ENCODE measurements at regions not wholly inside any gene's neighbourhood (a gene's known extent, or its start where the extent isn't known, plus 50 kb on each side); places are given as distances from the start of the nearest gene placed in this dataset.
"Not testable (repeated sequence)": the region's sequence is repeated elsewhere in the genome, so short reads cannot be mapped to it uniquely, and the experiment has no call there.

GRCh38 chr15:95681836-95682544 is 648.5 kb upstream of the NR2F2 start:
- no peak for DNase-seq

DNA sequence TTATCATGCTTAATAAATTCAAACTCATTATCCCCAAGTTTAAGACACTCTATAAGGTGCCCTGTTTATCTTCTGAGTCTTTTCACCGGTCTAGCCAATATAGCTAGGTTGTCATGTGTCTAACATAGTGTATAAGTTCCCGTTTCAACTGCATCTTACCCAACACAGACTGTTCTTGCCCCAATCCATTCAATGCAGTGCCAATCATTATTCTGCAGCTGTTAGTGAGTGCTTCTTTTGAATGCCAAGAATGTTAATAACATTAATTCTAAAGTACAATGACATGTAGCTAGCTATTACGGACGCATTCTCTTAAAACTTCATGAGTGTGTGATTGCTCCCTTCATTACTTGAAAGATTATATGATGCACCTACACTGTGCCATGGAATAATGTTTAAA is 646.4 kb upstream of the NR2F2 start:
- DNase-seq, result no peak

- no peak for DNase-seq
Observed at GRCh38 chr15:95684693-95685115, 645.8 kb upstream of the NR2F2 start.

- no peak for DNase-seq
Observed at GRCh38 chr15:95687061-95687460, 643.4 kb upstream of the NR2F2 start.

GRCh38 chr15:95687686-95688085 is 642.8 kb upstream of the NR2F2 start:
- DNase-seq, result no peak

DNA sequence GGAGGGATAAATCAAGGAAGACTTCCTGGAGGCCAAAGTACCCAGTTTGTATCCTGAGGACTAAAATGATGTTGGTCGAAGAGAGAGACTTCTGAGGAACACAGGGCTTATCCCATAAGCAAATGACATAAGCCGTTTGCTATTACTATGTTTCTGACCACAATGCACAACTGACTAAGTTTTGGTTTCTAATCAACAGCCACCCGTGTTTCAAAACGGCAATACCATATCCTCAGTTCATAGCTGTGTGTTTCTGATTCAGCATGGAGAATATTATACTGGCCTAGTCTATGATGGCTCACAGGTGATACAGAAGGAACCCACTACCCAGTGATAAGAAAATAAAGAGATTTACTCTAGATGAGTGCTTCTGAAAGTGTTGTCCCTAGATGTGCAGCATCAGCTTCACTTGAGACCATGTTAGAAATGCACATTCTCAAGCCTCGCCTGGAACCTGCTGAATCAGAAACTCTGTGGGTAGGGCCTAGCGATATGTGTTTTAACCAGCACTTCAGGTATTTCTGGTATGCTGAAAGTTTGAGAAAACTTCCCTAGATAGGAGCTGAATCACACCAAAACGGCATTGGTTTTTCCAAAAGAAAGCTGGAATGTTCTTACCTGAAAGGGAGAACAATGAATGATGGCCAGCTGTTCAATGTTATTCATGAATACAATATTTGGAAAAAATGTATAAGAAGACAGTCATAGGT is 639.7 kb upstream of the NR2F2 start:
- DNase-seq, result no peak

DNA sequence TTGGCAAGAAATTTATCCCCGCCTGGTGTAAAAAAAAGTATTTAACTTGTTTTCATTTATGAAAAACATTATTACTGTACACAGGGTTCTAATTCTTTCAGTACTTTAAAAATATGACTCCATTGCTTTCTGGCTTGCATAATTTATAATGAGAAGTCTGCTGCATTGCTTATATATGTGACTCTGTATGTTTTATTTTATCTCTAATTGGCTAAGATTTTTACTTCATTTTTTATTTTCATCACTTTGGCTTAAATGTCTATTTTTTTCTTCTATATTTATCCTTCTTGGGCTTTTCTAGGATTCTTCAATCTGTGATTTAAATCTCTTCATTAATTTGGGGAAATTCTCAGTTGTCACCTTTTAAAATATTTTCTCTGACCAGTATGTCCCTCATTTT is 636.6 kb upstream of the NR2F2 start:
- no peak for DNase-seq

DNA sequence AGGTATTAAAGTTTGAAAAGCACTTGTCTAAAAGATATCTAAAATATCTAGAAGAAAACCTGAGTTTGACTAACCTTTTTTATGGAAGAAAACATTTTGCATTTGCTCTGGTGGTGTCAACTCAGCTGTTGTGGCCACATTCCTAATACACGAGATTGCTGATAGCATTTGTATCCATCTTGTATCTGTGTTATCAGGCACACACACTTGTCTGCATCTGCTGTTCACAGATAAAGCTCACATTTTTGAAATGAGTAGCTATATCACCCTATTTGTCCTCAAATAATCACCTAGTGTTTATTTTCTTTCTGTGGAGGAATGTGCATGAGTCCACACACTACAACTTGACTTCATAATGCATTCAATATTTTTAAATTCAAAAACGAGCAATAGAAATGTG is 632.3 kb upstream of the NR2F2 start:
- DNase-seq, result no peak

GRCh38 chr15:95698951-95699350 is 631.5 kb upstream of the NR2F2 start:
- DNase-seq, result no peak

DNA sequence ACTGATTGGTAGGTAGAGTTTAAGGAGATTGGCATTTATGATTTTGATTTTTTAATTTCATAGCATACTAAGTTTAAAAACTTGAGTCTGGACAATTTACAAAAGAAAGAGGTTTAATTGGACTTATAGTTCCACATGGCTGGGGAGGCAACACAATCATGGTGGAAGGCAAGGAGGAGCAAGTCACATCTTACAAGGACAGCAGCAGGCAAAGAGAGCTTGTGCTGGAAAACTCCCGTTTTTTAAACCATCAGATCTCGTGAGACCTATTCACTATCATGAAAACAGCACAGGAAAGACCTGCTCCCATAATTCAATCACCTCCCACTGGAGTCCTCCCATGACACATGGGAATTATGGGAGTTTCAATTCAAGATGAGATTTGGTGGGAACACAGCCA is 630.9 kb upstream of the NR2F2 start:
- DNase-seq, result no peak

- not testable (repeated sequence) for DNase-seq
Observed at GRCh38 chr15:95700692-95701091, 629.8 kb upstream of the NR2F2 start.

DNA sequence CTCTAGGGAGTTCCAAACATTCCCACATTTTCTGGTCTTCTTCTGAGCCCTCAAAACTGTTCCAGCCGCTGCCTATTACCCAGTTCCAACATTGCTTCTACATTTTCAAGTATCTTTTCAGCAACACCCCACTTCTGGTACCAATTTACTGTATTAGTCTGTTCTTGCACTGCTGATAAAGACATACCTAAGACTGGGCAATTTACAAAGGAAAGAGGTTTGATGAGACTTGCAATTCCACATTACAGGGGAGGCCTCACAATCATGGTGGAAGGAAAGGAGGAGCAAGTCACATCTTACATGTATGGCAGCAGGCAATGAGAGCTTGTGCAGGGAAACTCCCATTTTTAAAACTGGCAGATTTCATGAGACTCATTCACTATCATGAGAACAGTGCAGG is 629.1 kb upstream of the NR2F2 start:
- DNase-seq, result no peak

GRCh38 chr15:95709959-95710695 is 620.4 kb upstream of the NR2F2 start:
- no peak for DNase-seq

- no peak for DNase-seq
Observed at GRCh38 chr15:95712785-95713184, 617.7 kb upstream of the NR2F2 start.

GRCh38 chr15:95713324-95713723 is 617.2 kb upstream of the NR2F2 start:
- no peak for DNase-seq

GRCh38 chr15:95715116-95715903 is 615.2 kb upstream of the NR2F2 start:
- DNase-seq, result no peak

DNA sequence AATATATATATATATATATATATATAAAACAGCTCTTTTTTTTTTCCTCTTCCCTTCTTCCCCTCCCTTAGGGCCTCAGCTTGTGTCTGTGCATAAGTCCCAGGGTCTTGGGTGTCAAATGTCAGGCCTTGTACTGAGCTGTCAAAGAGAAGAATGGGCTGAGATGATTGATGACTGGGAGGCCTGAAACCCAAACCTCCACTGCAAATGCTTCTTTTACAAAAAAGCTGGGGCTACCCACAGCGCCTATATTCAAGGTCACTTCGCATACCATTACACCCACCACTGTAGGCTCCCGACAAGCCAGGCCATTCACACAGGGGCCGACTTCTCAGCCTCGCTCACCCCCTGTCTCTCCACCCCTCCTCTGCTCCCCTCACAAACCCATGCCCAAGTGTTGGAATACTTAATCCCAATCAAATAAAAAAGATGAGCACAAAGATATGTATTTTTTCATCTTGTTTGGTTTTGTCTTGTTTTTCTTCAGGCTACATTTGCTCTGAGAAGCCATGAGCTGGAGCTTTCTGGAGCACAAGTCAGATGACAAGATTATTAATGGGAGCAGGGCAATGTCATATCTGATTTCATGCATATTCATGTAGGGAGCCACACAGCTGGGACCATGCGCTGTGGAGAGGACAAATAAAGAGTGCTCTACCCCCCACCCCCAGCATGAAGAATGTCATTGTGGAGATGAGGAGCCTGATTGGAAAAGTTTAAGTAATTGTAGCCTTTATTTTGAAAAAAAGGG is 614.4 kb upstream of the NR2F2 start:
- DNase-seq, result no peak

- DNase-seq, result no peak
Observed at GRCh38 chr15:95716708-95717107, 613.8 kb upstream of the NR2F2 start.

- DNase-seq, result no peak
Observed at GRCh38 chr15:95718441-95718840, 612.1 kb upstream of the NR2F2 start.

GRCh38 chr15:95724908-95725633 is 605.4 kb upstream of the NR2F2 start:
- DNase-seq, result no peak

GRCh38 chr15:95726891-95727290 is 603.6 kb upstream of the NR2F2 start:
- DNase-seq, result no peak

- DNase-seq, result no peak
Observed at GRCh38 chr15:95733931-95734330, 596.6 kb upstream of the NR2F2 start.

Measured in activated CD4-positive, alpha-beta T cell treated with anti-CD3 and anti-CD28 coated beads for 1 hour (primary cell).